Endothelial cell (in vitro differentiated cells): ENCODE measurements at regions not wholly inside any gene's neighbourhood (a gene's known extent, or its start where the extent isn't known, plus 50 kb on each side); places are given as distances from the start of the nearest gene placed in this dataset.

Experiments
- DNase-seq: peaks from one replicate; pipeline ENCODE4 v3.0.0; 2021; ENCODE audit warnings: low spot score
- H3K27ac Mint-ChIP-seq: one replicate; pipeline ENCODE4 v1.8.0; 2021; ENCODE audit warnings: mixed read lengths, inconsistent platforms; ENCODE audit not compliant: unreplicated experiment
- H3K27me3 Mint-ChIP-seq: one replicate; pipeline ENCODE4 v1.8.0; 2021; ENCODE audit warnings: mild to moderate bottlenecking, moderate library complexity, mixed read lengths, inconsistent platforms; ENCODE audit not compliant: unreplicated experiment
- H3K36me3 Mint-ChIP-seq: one replicate; pipeline ENCODE4 v1.8.0; 2021; ENCODE audit warnings: mild to moderate bottlenecking, low read depth, mixed read lengths, inconsistent platforms; ENCODE audit not compliant: unreplicated experiment
- H3K4me1 Mint-ChIP-seq: one replicate; pipeline ENCODE4 v1.8.0; 2021; ENCODE audit warnings: mild to moderate bottlenecking, mixed read lengths, inconsistent platforms; ENCODE audit not compliant: unreplicated experiment
- H3K4me3 Mint-ChIP-seq: one replicate; pipeline ENCODE4 v1.8.0; 2021; ENCODE audit warnings: mild to moderate bottlenecking, mixed read lengths, inconsistent platforms; ENCODE audit not compliant: unreplicated experiment
- H3K9me3 Mint-ChIP-seq: one replicate; pipeline ENCODE4 v1.8.0; 2021; ENCODE audit warnings: mixed read lengths, inconsistent platforms; ENCODE audit not compliant: unreplicated experiment
- TF ChIP-seq, protein P1 (sequence below): fragments of 200-600 bp; sonication (generic); IDR thresholded peaks from one replicate; pipeline ENCODE4 v1.5.0; 2021; ENCODE audit warnings: antibody characterized with exemption; ENCODE audit not compliant: unreplicated experiment

DNA sequence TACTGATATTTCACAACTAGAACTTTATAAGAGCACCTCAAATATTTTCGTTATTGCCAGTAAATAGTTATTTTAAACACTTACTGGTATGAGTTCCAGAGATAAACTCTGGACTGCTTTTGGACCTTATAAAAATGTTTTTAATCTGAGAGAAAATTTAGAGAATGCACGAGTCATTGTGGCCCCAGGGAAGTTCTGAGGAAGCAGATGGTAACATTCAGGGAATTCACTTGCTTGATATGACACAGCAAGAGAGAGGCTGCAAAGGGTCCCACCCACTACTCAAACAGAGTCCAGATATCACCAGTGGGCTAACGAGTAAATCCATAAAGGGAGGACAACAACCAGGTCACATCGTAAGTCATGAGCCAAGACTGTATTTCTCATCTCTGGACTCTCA lies 526.8 kb downstream of the TDRD15 start:
- no peaks in the 10 kb centered on the region for H3K36me3 Mint-ChIP-seq
- H3K27ac Mint-ChIP-seq = no peak overlapping the region

GRCh38 chr2:21655136-21655535 lies 531.4 kb downstream of the TDRD15 start:
- TF ChIP-seq, protein P1, sequence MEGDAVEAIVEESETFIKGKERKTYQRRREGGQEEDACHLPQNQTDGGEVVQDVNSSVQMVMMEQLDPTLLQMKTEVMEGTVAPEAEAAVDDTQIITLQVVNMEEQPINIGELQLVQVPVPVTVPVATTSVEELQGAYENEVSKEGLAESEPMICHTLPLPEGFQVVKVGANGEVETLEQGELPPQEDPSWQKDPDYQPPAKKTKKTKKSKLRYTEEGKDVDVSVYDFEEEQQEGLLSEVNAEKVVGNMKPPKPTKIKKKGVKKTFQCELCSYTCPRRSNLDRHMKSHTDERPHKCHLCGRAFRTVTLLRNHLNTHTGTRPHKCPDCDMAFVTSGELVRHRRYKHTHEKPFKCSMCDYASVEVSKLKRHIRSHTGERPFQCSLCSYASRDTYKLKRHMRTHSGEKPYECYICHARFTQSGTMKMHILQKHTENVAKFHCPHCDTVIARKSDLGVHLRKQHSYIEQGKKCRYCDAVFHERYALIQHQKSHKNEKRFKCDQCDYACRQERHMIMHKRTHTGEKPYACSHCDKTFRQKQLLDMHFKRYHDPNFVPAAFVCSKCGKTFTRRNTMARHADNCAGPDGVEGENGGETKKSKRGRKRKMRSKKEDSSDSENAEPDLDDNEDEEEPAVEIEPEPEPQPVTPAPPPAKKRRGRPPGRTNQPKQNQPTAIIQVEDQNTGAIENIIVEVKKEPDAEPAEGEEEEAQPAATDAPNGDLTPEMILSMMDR = no peak
- no peak overlapping the region for H3K27ac Mint-ChIP-seq
- H3K27me3 Mint-ChIP-seq = no peaks in the 10 kb centered on the region
- no peaks in the 10 kb centered on the region for H3K9me3 Mint-ChIP-seq
- no peak for DNase-seq
- no peaks in the 10 kb centered on the region for H3K4me1 Mint-ChIP-seq
- H3K4me3 Mint-ChIP-seq = no peak overlapping the region
- H3K36me3 Mint-ChIP-seq = no peaks in the 10 kb centered on the region

More for the DNA sequence above, 526.8 kb downstream of the TDRD15 start:
- Mint-ChIP-seq H3K4me3 (no peak overlapping the region), H3K9me3 (no peaks in the 10 kb centered on the region), H3K4me1 (peaks cover 3% of the 10 kb centered on the region), H3K27me3 (peaks cover 2% of the 10 kb centered on the region)
- DNase-seq = no peak
- TF ChIP-seq, protein P1 = no peak

- no peak for DNase-seq
- Mint-ChIP-seq H3K27me3 (no peaks in the 10 kb centered on the region), H3K9me3 (no peaks in the 10 kb centered on the region), H3K4me1 (no peaks in the 10 kb centered on the region), H3K4me3 (no peak overlapping the region), H3K27ac (no peak overlapping the region), H3K36me3 (no peaks in the 10 kb centered on the region)
- TF ChIP-seq, protein P1 = no peak
Observed at GRCh38 chr2:21656330-21657075, 532.7 kb downstream of the TDRD15 start.

DNA sequence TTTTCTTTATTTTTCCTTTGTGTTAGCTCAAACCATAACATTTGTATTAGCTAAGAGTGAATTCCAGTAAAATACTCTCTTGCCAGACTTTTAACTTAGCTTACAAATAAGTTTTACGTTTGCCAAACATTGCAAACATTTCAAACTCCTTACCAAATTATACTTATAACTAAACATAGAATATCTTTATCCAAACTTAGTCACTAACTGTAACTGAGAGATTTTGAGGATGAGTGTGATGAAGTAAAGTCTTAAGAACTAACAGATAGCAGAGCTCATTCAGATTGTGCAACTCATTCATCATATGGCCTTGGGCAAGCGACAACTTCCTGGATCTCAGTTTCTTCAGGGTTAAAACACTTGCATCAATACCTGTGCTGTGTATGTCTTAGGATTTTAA lies 533.7 kb downstream of the TDRD15 start:
- H3K36me3 Mint-ChIP-seq = no peaks in the 10 kb centered on the region
- H3K27me3 Mint-ChIP-seq = no peaks in the 10 kb centered on the region
- H3K27ac Mint-ChIP-seq = no peak overlapping the region
- TF ChIP-seq, protein P1 = no peak
- no peaks in the 10 kb centered on the region for H3K9me3 Mint-ChIP-seq
- no peak overlapping the region for H3K4me3 Mint-ChIP-seq
- DNase-seq = no peak
- H3K4me1 Mint-ChIP-seq = no peaks in the 10 kb centered on the region

DNA sequence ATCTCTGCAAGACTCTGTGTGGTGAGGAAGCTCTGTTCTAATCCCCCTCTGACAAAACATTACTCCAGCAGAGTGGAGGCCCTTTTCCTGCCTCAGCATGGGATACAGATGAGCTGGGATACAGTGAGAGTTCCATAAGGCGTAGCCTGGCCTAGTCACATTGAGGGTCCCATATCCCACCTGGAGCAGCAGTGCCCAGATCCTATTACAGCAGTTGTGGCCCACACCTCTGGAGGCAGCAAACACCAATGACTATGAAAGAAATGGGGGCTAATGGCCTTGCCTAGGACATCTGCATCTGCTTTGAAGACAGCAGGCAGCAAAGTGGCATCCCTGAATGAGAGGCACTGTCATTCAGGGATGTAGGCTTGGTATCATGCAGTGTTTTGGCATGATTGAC lies 534.5 kb downstream of the TDRD15 start:
- H3K9me3 Mint-ChIP-seq = no peaks in the 10 kb centered on the region
- H3K36me3 Mint-ChIP-seq = no peaks in the 10 kb centered on the region
- H3K4me3 Mint-ChIP-seq = no peak overlapping the region
- TF ChIP-seq, protein P1 = no peak
- DNase-seq = no peak
- no peak overlapping the region for H3K27ac Mint-ChIP-seq
- H3K27me3 Mint-ChIP-seq = no peaks in the 10 kb centered on the region
- H3K4me1 Mint-ChIP-seq = no peaks in the 10 kb centered on the region
